ENCODE measurements at regions not wholly inside any gene's neighbourhood (a gene's known extent, or its start where the extent isn't known, plus 50 kb on each side); places are given as distances from the start of the nearest gene placed in this dataset.

DNA sequence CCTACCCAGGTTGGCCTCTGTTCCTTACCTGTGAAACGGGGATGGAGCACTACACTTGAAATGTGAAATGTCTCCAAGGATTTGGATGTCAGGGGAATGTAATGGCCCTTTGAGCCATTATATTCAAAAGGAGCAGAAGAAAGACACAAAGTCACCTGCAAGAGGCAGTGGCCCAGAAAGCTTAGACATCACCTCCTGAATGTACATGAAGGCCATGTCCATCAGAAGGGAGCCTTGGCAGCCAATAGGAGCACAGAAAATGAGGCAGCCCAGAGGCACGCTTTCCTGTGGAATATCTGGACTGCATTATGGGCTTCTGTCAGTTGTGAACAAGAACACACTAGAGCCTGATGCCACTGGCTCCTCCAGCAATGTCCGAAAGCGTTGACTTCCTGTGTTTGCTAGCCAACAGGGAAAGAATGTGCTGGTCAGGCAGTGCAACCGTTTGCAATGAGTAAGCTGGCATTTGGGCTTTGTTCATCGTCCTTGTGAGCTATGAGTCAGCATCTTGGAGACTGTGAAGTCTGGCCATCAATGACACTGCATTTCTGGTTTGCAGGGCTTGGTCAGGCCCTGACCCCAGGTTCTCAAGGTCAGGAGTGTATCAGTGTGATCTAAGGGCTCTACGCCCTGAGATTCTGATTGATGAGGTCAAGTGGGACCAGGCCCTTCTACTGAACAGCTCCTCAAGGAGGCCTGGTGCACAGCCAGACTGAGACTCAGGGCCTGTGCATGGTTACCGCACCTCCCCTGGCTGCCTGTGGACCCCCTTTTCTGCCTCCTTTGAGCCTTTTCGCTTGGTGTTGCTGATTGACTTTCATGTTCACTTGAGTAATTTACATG is 222.4 kb downstream of the RPS24 start:
- DNase-seq (ENCODE audit: low spot score) (peak; percentile 69), ATAC-seq (ENCODE audit: insufficient number of reproducible peaks, low FRiP score, low read depth) (peak; percentile 98)
- peak overlapping the region; percentile 69 to 79 for H3K27ac ChIP-seq

DNA sequence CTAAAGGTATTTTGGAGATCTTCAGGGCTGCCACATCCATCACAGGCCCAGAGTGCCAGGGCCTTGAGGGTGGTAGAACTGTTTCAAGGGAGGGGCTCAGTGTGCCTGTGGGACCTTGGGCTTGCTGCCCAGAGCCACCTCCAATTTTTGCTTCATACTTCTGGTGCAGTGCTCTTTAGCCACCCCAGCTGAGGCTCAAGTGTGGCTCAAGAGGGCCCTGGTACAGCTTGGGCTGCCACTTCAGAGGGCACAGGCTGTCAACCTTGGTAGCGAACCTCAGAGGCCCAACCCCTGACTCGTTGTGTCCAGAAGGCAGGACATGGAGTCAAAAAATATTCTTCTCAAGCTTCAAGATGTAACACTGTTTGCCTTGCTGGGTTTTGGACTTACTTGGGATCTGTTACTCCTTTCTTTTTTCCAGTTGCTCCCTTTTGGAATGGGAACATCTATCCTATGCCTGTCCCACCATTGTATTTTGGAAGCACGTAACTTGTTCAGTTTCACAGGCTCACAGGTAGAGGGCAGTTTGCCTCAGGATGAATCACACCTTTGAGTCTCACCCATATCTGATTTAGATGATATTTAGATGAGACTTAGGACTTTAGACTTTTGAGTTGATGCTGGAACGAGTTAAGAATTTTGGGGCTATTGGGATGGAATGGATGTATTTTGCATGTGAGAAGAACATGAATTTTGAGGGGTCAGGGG is 224.8 kb downstream of the RPS24 start:
- TF ChIP-seq, protein P1, sequence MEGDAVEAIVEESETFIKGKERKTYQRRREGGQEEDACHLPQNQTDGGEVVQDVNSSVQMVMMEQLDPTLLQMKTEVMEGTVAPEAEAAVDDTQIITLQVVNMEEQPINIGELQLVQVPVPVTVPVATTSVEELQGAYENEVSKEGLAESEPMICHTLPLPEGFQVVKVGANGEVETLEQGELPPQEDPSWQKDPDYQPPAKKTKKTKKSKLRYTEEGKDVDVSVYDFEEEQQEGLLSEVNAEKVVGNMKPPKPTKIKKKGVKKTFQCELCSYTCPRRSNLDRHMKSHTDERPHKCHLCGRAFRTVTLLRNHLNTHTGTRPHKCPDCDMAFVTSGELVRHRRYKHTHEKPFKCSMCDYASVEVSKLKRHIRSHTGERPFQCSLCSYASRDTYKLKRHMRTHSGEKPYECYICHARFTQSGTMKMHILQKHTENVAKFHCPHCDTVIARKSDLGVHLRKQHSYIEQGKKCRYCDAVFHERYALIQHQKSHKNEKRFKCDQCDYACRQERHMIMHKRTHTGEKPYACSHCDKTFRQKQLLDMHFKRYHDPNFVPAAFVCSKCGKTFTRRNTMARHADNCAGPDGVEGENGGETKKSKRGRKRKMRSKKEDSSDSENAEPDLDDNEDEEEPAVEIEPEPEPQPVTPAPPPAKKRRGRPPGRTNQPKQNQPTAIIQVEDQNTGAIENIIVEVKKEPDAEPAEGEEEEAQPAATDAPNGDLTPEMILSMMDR (IDR thresholded peaks at IDR 0.05): no peak
- ATAC-seq (ENCODE audit: insufficient number of reproducible peaks, low FRiP score, low read depth) (no peak), DNase-seq (ENCODE audit: low spot score) (no peak)
- H3K36me3 ChIP-seq: no peaks in the 10 kb centered on the region
- H3K4me1 ChIP-seq (ENCODE audit: control insufficient read depth in 1 of 2, low read depth in 2 of 2): peaks cover 7 to 17% of the 10 kb centered on the region in 2 donors
- no peaks in the 10 kb centered on the region for H3K27me3 ChIP-seq (replicated peaks; ENCODE audit: insufficient read depth)
- no peak overlapping the region for H3K27ac ChIP-seq
- no peak overlapping the region for H3K4me3 ChIP-seq
- H3K9me3 ChIP-seq: no peaks in the 10 kb centered on the region

More for the DNA sequence above, 222.4 kb downstream of the RPS24 start:
- no peaks in the 10 kb centered on the region for H3K36me3 ChIP-seq
- peaks cover 7 to 17% of the 10 kb centered on the region in 2 donors for H3K4me1 ChIP-seq (ENCODE audit: control insufficient read depth in 1 of 2, low read depth in 2 of 2)
- H3K27me3 ChIP-seq (replicated peaks; ENCODE audit: insufficient read depth): no peaks in the 10 kb centered on the region
- no peaks in the 10 kb centered on the region for H3K9me3 ChIP-seq
- TF ChIP-seq, protein P1 (IDR thresholded peaks at IDR 0.05): no peak
- H3K4me3 ChIP-seq: no peak overlapping the region

DNA sequence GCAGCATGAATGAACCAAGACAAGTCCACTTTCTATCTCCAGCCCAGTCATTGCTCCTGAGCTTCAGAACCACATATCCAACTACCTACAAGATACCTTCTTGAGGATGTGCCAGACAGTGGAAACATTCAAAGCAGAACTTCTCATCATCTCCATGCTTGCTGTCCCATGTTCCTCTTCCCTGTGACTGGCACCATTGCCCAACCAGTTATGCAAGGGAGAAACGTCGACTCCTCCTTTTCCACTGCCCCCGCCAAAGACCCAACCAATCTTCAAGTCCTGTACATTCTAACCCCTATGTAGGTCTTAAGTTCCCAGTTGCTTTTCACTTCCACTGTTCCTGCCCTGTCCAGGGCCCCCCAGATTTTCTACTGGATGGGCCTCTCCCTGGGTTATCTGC is 225.7 kb downstream of the RPS24 start:
- no peak for ATAC-seq (ENCODE audit: insufficient number of reproducible peaks, low FRiP score, low read depth)
- Histone ChIP-seq H3K9me3 (no peaks in the 10 kb centered on the region), H3K4me3 (no peak overlapping the region), H3K27ac (no peak overlapping the region), H3K27me3 (replicated peaks; ENCODE audit: insufficient read depth) (no peaks in the 10 kb centered on the region), H3K4me1 (ENCODE audit: control insufficient read depth in 1 of 2, low read depth in 2 of 2) (peaks cover 7 to 17% of the 10 kb centered on the region in 2 donors), H3K36me3 (no peaks in the 10 kb centered on the region)
- TF ChIP-seq, protein P1 (IDR thresholded peaks at IDR 0.05): no peak
- no peak for DNase-seq (ENCODE audit: low spot score)

DNA sequence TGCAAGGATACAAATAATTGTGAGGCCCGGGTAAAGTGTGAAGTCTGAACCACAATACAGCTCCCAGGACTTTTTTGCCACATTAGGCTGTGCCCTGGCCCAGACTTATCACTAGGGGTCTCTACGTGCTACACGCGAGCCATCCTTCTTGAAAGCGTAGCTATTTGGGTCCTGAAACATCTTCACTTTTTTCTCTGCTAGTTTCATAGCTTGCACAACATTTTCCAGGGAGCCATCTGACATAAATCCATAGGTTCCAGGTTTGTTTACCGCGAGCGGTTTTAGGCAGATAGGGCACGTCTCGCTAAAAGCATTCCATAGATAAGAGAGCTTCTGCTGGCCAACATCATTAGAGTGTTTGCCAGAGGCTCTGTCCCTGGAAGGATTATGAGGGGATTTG is 226.5 kb downstream of the RPS24 start:
- H3K27ac ChIP-seq: no peak overlapping the region
- TF ChIP-seq, protein P1 (IDR thresholded peaks at IDR 0.05): no peak
- H3K27me3 ChIP-seq (replicated peaks; ENCODE audit: insufficient read depth): no peaks in the 10 kb centered on the region
- no peaks in the 10 kb centered on the region for H3K9me3 ChIP-seq
- DNase-seq (ENCODE audit: low spot score): no peak
- ATAC-seq (ENCODE audit: insufficient number of reproducible peaks, low FRiP score, low read depth): no peak
- no peaks in the 10 kb centered on the region for H3K36me3 ChIP-seq
- H3K4me3 ChIP-seq: no peak overlapping the region
- peaks cover 7 to 17% of the 10 kb centered on the region in 2 donors for H3K4me1 ChIP-seq (ENCODE audit: control insufficient read depth in 1 of 2, low read depth in 2 of 2)

DNA sequence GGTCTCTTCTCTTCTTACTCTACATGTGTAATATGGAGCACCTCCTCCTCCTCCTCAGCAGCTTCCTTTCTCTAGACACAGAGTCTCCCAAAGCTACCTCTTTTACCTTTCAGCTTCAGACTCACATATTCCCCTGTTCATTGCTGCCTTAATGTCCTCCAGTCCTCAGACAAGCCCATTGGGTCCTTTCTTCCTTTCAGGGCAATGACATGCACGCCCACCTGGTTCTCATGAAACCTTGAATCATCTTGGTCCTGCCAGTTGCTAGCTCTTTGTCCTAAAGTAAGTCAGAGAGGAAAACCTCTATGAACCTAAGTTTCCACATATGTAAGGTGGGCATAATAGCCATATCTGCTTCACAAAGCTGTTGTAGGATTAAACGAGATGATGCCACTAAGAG is 227.0 kb downstream of the RPS24 start:
- Histone ChIP-seq H3K36me3 (no peaks in the 10 kb centered on the region), H3K27ac (no peak overlapping the region), H3K4me1 (ENCODE audit: control insufficient read depth in 1 of 2, low read depth in 2 of 2) (peaks cover 7 to 13% of the 10 kb centered on the region in 2 donors), H3K4me3 (no peak overlapping the region), H3K27me3 (replicated peaks; ENCODE audit: insufficient read depth) (no peaks in the 10 kb centered on the region), H3K9me3 (no peaks in the 10 kb centered on the region)
- ATAC-seq (ENCODE audit: insufficient number of reproducible peaks, low FRiP score, low read depth) (no peak), DNase-seq (ENCODE audit: low spot score) (no peak)
- TF ChIP-seq, protein P1 (IDR thresholded peaks at IDR 0.05): no peak

Data from thoracic aorta (tissue), 2 donors.